ENCODE measurements at regions not wholly inside any gene's neighbourhood (a gene's known extent, or its start where the extent isn't known, plus 50 kb on each side); places are given as distances from the start of the nearest gene placed in this dataset.

- no peaks in the 10 kb centered on the region for H3K79me2 ChIP-seq (ENCODE audit: insufficient read depth, low read depth)
- H3K4me3 ChIP-seq (IDR thresholded peaks at IDR 0.05; ENCODE audit: insufficient read depth, low read depth, low read length), result no peak overlapping the region
- H3K9ac ChIP-seq, result no peak overlapping the region
- H3K27me3 ChIP-seq (ENCODE audit: insufficient read depth, low read depth), result no peaks in the 10 kb centered on the region
- H4K20me1 ChIP-seq (ENCODE audit: insufficient read depth), result no peaks in the 10 kb centered on the region
- H3K27ac ChIP-seq, result no peak overlapping the region
- no peaks in the 10 kb centered on the region for H3K36me3 ChIP-seq (ENCODE audit: insufficient read depth)
- TF ChIP-seq CTCF (conservative IDR thresholded peaks at IDR 0.05; ENCODE audit: low read depth, low read length), result no peak
- H3K4me2 ChIP-seq, result no peak overlapping the region
- H2AFZ ChIP-seq (ENCODE audit: low read depth), result no peak overlapping the region
- H3K4me1 ChIP-seq (ENCODE audit: low read depth, poor library complexity, severe bottlenecking), result peaks cover 14% of the 10 kb centered on the region
Observed at GRCh38 chr2:203646961-203647360, 59.5 kb upstream of the CD28 start.

GRCh38 chr2:203647579-203647978 is 58.9 kb upstream of the CD28 start:
- TF ChIP-seq CTCF (conservative IDR thresholded peaks at IDR 0.05; ENCODE audit: low read depth, low read length), result no peak
- Histone ChIP-seq H3K9ac (no peak overlapping the region), H3K4me2 (no peak overlapping the region), H3K27me3 (ENCODE audit: insufficient read depth, low read depth) (no peaks in the 10 kb centered on the region), H3K4me3 (IDR thresholded peaks at IDR 0.05; ENCODE audit: insufficient read depth, low read depth, low read length) (no peak overlapping the region), H2AFZ (ENCODE audit: low read depth) (no peak overlapping the region), H3K4me1 (ENCODE audit: low read depth, poor library complexity, severe bottlenecking) (peaks cover 20% of the 10 kb centered on the region), H3K27ac (no peak overlapping the region), H3K36me3 (ENCODE audit: insufficient read depth) (no peaks in the 10 kb centered on the region), H3K79me2 (ENCODE audit: insufficient read depth, low read depth) (no peaks in the 10 kb centered on the region), H4K20me1 (ENCODE audit: insufficient read depth) (no peaks in the 10 kb centered on the region)

GRCh38 chr2:203648273-203648672 is 58.2 kb upstream of the CD28 start:
- no peak for TF ChIP-seq CTCF (conservative IDR thresholded peaks at IDR 0.05; ENCODE audit: low read depth, low read length)
- H3K4me2 ChIP-seq, result no peak overlapping the region
- no peak overlapping the region for H3K9ac ChIP-seq
- H2AFZ ChIP-seq (ENCODE audit: low read depth), result no peak overlapping the region
- H3K4me3 ChIP-seq (IDR thresholded peaks at IDR 0.05; ENCODE audit: insufficient read depth, low read depth, low read length), result no peak overlapping the region
- H3K36me3 ChIP-seq (ENCODE audit: insufficient read depth), result no peaks in the 10 kb centered on the region
- H3K27ac ChIP-seq, result no peak overlapping the region
- H4K20me1 ChIP-seq (ENCODE audit: insufficient read depth), result no peaks in the 10 kb centered on the region
- no peaks in the 10 kb centered on the region for H3K27me3 ChIP-seq (ENCODE audit: insufficient read depth, low read depth)
- peaks cover 21% of the 10 kb centered on the region for H3K4me1 ChIP-seq (ENCODE audit: low read depth, poor library complexity, severe bottlenecking)
- H3K79me2 ChIP-seq (ENCODE audit: insufficient read depth, low read depth), result no peaks in the 10 kb centered on the region

- Histone ChIP-seq H3K27me3 (ENCODE audit: insufficient read depth, low read depth) (no peaks in the 10 kb centered on the region), H2AFZ (ENCODE audit: low read depth) (no peak overlapping the region), H3K4me2 (no peak overlapping the region), H3K27ac (no peak overlapping the region), H3K36me3 (ENCODE audit: insufficient read depth) (no peaks in the 10 kb centered on the region), H3K4me1 (ENCODE audit: low read depth, poor library complexity, severe bottlenecking) (peaks cover 21% of the 10 kb centered on the region), H4K20me1 (ENCODE audit: insufficient read depth) (no peaks in the 10 kb centered on the region), H3K4me3 (IDR thresholded peaks at IDR 0.05; ENCODE audit: insufficient read depth, low read depth, low read length) (no peak overlapping the region), H3K79me2 (ENCODE audit: insufficient read depth, low read depth) (no peaks in the 10 kb centered on the region), H3K9ac (no peak overlapping the region)
- no peak for TF ChIP-seq CTCF (conservative IDR thresholded peaks at IDR 0.05; ENCODE audit: low read depth, low read length)
Observed at GRCh38 chr2:203649176-203649814, 57.1 kb upstream of the CD28 start.
